Peyer's patch (tissue), 4 donors: ENCODE measurements at regions not wholly inside any gene's neighbourhood (a gene's known extent, or its start where the extent isn't known, plus 50 kb on each side); places are given as distances from the start of the nearest gene placed in this dataset.

ENCODE experiments used
- POLR2A ChIP-seq, 2 donors: fragments of 450-650 bp; IDR thresholded peaks; one replicate each; pipeline ENCODE4 v1.5.1; 2017; ENCODE audit warnings: antibody characterized with exemption in 2 of 2, mild to moderate bottlenecking in 2 of 2, moderate library complexity in 2 of 2
- TF ChIP-seq, protein P1 (sequence below), 6 experiments: fragments of 450-650 bp in 4 of 6; fragments of 200-600 bp in 2 of 6; sonication (generic) in 1 of 6; IDR thresholded peaks; one replicate each; pipeline ENCODE4 v1.5.1; 2017 to 2019; ENCODE audit warnings: antibody characterized with exemption in 6 of 6, mild to moderate bottlenecking in 3 of 6, moderate library complexity in 1 of 6

DNA sequence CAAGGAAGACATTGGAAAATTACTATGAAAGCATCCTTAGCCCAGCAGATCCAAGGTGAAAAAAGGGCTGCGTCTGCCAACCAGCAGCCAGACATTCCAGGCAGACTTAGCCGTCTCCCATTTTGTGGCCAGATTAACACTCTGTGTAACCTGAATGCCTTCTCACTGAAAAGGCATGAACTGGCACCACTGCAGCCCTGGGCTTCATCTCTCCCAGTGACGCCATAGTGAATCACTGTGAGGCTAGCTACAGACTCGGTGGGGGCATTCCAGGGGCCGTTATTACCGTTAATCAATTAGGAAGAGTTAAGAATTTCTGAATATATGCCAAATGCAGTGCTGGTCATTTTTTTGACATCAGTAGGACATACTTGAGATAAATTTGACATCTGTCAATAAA is 627.4 kb downstream of the LMO4 start:
- TF ChIP-seq POLR2A (IDR thresholded peaks at IDR 0.05), result no peak
- TF ChIP-seq, protein P1, sequence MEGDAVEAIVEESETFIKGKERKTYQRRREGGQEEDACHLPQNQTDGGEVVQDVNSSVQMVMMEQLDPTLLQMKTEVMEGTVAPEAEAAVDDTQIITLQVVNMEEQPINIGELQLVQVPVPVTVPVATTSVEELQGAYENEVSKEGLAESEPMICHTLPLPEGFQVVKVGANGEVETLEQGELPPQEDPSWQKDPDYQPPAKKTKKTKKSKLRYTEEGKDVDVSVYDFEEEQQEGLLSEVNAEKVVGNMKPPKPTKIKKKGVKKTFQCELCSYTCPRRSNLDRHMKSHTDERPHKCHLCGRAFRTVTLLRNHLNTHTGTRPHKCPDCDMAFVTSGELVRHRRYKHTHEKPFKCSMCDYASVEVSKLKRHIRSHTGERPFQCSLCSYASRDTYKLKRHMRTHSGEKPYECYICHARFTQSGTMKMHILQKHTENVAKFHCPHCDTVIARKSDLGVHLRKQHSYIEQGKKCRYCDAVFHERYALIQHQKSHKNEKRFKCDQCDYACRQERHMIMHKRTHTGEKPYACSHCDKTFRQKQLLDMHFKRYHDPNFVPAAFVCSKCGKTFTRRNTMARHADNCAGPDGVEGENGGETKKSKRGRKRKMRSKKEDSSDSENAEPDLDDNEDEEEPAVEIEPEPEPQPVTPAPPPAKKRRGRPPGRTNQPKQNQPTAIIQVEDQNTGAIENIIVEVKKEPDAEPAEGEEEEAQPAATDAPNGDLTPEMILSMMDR (IDR thresholded peaks at IDR 0.05), result no peak
